Mucosa of descending colon (tissue), 3 donors: ENCODE measurements at regions not wholly inside any gene's neighbourhood (a gene's known extent, or its start where the extent isn't known, plus 50 kb on each side); places are given as distances from the start of the nearest gene placed in this dataset.

Experiments
- ATAC-seq: fragments of 200-7000 bp; cut with Tn5 transposase; one replicate; pipeline ENCODE4 v1.9.1; 2020; ENCODE audit warnings: mild to moderate bottlenecking, moderate library complexity
- DNase-seq, 3 donors: peaks; one replicate each; pipeline ENCODE4 v3.0.0-alpha.2; 2020
- H3K36me3 ChIP-seq: fragments of 200-600 bp; one replicate; pipeline ENCODE4 v1.8.0; 2021; ENCODE audit warnings: low read depth, mild to moderate bottlenecking
- H3K4me1 ChIP-seq: fragments of 200-600 bp; one replicate; pipeline ENCODE4 v1.8.0; 2021; ENCODE audit warnings: low read depth, mild to moderate bottlenecking
- H3K4me3 ChIP-seq: fragments of 200-600 bp; one replicate; pipeline ENCODE4 v1.8.0; 2021; ENCODE audit warnings: mild to moderate bottlenecking
- H3K9me3 ChIP-seq: fragments of 200-600 bp; one replicate; pipeline ENCODE4 v1.8.0; 2021; ENCODE audit warnings: mild to moderate bottlenecking
- intact Hi-C, 2 donors: fragments of 100-400 bp; cut with DNase I in 1 of 2; cut with micrococcal nuclease in 1 of 2; formaldehyde crosslinking; loops; one replicate each; pipeline versions ENCODE4 v1.11.0 to v1.11.1; 2022; cut with DNase I, micrococcal nuclease
- TF ChIP-seq, protein P1 (sequence below): fragments of 200-600 bp; IDR thresholded peaks from one replicate; pipeline ENCODE4 v1.8.0; 2022; ENCODE audit warnings: antibody characterized with exemption, mild to moderate bottlenecking
- donor health status: DM: no; HTN: no; CAD: no; lungs with moderate emphysema.
- donor health status: DM: no; HTN: no; CAD: no.
- donor health status: DM: no; HTN: yes; CAD: no.

DNA sequence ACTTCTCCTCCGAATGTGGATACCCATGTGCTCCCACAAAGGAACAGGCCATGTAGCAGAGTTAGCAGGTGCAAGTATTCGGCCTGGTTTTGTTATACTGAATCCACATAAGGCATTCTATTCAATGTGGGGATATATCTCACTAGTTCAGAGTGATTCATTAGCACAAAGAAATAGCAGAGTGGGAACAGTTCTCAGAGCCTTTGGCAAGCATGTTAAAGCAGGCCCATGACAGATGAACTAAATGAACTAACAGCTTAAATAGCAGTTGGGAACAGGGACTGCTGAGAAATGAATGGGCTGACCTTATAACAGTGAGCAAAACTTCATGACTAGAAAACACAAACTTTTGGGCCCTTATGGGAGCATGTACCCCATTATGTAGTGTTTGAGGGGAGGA is 352.0 kb downstream of the FLRT2 start:
- ATAC-seq, result no peak
- Histone ChIP-seq H3K9me3 (peaks cover 42% of the 10 kb centered on the region), H3K4me3 (no peak overlapping the region), H3K36me3 (no peaks in the 10 kb centered on the region), H3K4me1 (no peaks in the 10 kb centered on the region)
- TF ChIP-seq, protein P1, sequence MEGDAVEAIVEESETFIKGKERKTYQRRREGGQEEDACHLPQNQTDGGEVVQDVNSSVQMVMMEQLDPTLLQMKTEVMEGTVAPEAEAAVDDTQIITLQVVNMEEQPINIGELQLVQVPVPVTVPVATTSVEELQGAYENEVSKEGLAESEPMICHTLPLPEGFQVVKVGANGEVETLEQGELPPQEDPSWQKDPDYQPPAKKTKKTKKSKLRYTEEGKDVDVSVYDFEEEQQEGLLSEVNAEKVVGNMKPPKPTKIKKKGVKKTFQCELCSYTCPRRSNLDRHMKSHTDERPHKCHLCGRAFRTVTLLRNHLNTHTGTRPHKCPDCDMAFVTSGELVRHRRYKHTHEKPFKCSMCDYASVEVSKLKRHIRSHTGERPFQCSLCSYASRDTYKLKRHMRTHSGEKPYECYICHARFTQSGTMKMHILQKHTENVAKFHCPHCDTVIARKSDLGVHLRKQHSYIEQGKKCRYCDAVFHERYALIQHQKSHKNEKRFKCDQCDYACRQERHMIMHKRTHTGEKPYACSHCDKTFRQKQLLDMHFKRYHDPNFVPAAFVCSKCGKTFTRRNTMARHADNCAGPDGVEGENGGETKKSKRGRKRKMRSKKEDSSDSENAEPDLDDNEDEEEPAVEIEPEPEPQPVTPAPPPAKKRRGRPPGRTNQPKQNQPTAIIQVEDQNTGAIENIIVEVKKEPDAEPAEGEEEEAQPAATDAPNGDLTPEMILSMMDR, result no peak
- intact Hi-C loops, result no loop called here
- no peak for DNase-seq

DNA sequence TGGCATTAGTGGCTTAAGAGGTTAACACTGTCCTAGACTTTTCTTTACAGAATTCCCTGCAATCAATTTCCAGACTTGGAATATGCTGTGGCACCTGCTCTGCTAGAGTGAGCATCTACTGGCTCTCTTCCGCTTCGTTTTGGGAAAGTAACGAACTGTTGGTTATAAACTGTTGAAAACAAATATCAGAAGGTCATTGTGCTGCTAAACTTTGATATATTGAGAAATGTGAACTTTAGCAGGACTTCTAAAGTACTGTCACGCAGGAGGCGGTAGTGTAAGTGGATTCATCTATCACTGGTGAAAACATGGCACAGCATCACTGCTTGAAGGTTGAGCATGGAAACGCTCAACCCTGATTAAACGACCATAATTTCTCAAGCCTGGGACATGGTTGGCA is 348.9 kb downstream of the FLRT2 start:
- Histone ChIP-seq H3K9me3 (peaks cover 36% of the 10 kb centered on the region), H3K36me3 (no peaks in the 10 kb centered on the region), H3K4me3 (no peak overlapping the region), H3K4me1 (no peaks in the 10 kb centered on the region)
- TF ChIP-seq, protein P1, result no peak
- no peak for ATAC-seq
- intact Hi-C loops, result no loop called here
- no peak for DNase-seq

DNA sequence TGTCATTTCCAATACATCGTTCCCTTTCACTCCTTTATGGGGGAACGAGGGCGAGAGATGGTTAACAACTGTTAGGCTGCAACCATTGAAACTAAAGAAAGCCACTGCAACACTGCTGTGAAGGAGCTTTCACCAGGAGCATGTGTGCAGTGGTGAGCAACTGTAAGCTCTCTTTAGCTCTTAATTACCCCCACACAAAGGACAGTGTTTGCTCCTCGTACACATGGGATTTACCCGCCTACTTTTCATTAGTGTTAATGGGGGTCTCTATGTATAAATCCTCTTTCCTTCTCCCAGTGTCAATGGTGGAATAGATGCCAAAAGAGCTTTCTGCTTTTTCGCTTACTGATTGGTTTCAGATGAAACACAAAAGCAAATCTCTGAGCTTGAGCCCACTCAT is 343.1 kb downstream of the FLRT2 start:
- ATAC-seq, result no peak
- H3K4me3 ChIP-seq, result no peak overlapping the region
- TF ChIP-seq, protein P1, result no peak
- intact Hi-C loops, result no loop called here
- H3K4me1 ChIP-seq, result no peaks in the 10 kb centered on the region
- H3K9me3 ChIP-seq, result peaks cover 23% of the 10 kb centered on the region
- no peak for DNase-seq
- H3K36me3 ChIP-seq, result no peaks in the 10 kb centered on the region

DNA sequence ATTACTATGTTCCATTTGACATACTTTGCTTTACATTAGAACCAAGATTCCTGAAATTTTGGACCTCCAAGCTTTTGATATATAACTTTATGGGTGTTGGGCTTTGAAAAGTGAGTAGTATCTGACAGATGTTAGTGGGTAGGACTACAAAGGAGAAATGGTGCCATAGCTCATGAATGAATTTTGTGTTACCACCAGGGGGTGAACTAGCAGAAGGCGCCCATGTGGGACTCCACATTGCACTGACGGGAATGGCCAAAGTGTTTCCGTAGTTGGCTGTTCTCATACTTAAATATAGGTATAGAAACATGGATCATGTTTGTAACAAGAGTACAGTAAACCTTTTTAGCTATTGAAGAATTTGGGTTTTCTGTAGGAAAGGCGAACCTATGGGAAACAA is 337.5 kb downstream of the FLRT2 start:
- no peaks in the 10 kb centered on the region for H3K4me1 ChIP-seq
- H3K36me3 ChIP-seq, result no peaks in the 10 kb centered on the region
- H3K9me3 ChIP-seq, result peaks cover 14% of the 10 kb centered on the region
- TF ChIP-seq, protein P1, result no peak
- ATAC-seq (no peak), DNase-seq (no peak)
- no peak overlapping the region for H3K4me3 ChIP-seq
- intact Hi-C loops, result no loop called here

DNA sequence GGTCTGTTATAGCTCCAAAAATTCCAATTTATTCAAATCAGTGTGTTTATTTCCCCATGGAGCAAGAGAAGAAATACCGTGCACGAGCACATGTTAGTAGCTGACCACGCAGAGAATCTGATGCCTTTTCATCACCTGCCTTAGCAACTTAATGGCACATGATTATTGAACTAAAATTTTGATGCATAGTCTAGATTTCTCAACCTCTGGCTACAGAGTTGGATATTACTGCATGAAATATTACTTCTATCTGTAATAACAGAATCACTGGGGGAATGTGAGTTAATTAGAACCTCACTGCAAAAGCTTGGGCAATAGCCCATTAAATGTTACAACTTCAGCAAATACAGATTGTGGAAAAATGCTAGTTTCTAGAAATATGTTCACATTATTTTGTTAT is 335.8 kb downstream of the FLRT2 start:
- H3K9me3 ChIP-seq, result peaks cover 14% of the 10 kb centered on the region
- ATAC-seq, result no peak
- intact Hi-C loops, result no loop called here

More for the DNA sequence above, 335.8 kb downstream of the FLRT2 start:
- no peaks in the 10 kb centered on the region for H3K4me1 ChIP-seq
- no peak overlapping the region for H3K4me3 ChIP-seq
- TF ChIP-seq, protein P1, result no peak
- no peak for DNase-seq
- no peaks in the 10 kb centered on the region for H3K36me3 ChIP-seq
